ENCODE measurements at regions not wholly inside any gene's neighbourhood (a gene's known extent, or its start where the extent isn't known, plus 50 kb on each side); places are given as distances from the start of the nearest gene placed in this dataset.
"Not testable (repeated sequence)": the region's sequence is repeated elsewhere in the genome, so short reads cannot be mapped to it uniquely, and the experiment has no call there.

GRCh38 chr1:90262286-90262685, 267.4 kb downstream of the ZNF326 start:
- Mint-ChIP-seq H3K36me3 (ENCODE audit: low read depth) (no peaks in the 10 kb centered on the region), H3K4me1 (no peaks in the 10 kb centered on the region), H3K27ac (no peak overlapping the region), H3K4me3 (no peak overlapping the region), H3K9me3 (no peaks in the 10 kb centered on the region), H3K27me3 (peaks cover 6% of the 10 kb centered on the region)
- CTCF ChIA-PET, result interaction anchor here (1.0 kb wide), 1 partner anchor 20 kb away, joined by 3 read pairs; no protein-coding TSS in a partner anchor
- POLR2A ChIA-PET, result no interaction called here
- DNase-seq, result no peak

DNA sequence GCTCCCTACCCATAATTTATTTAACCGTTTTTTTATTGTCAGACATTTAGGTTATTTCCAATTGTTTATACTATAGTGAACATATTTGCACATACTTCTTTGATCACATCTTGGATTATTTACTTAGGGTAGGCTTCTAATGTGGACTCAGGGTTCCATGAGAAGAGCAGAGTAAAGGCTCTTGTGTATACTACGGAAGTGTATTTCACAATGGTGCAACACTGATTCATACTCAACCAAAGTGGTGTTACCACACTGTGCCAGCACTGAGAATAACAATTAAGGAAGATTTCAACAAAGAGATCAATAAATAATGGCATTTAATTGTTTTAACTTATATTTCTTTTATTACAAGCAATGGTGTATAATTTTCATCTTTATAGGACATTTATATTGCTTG, 251.2 kb downstream of the ZNF326 start:
- H3K36me3 Mint-ChIP-seq (ENCODE audit: low read depth), result no peaks in the 10 kb centered on the region
- H3K4me3 Mint-ChIP-seq, result no peak overlapping the region
- H3K9me3 Mint-ChIP-seq, result no peaks in the 10 kb centered on the region
- H3K27me3 Mint-ChIP-seq, result no peaks in the 10 kb centered on the region
- DNase-seq, result no peak
- no peaks in the 10 kb centered on the region for H3K4me1 Mint-ChIP-seq
- CTCF ChIA-PET, result interaction anchor here (1.8 kb wide), 1 partner anchor 9 kb away, joined by 5 read pairs; no protein-coding TSS in a partner anchor
- POLR2A ChIA-PET, result no interaction called here
- H3K27ac Mint-ChIP-seq, result no peak overlapping the region

DNA sequence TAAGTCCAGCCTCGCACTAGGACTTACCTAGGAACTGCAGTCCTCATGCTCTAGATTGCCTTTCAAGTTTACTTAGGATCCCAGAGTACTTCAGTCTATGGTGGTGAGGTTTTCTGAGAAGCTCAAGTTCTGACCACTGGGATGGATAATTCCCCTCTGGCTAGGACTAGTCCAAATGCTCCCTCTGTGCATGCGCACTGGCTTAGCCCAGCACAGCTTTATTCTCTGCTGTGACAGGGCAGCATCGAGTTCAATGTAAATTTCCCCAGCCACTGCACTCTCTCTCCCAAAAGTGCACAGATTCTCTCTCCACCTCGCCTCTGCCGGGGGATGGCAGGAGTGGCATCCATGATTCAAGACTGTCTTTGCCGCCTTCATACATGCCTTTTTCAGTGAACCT, 241.6 kb downstream of the ZNF326 start:
- H3K27me3 Mint-ChIP-seq, result no peaks in the 10 kb centered on the region
- ChIA-PET CTCF (no interaction called here), POLR2A (no interaction called here)
- no peak overlapping the region for H3K27ac Mint-ChIP-seq
- no peaks in the 10 kb centered on the region for H3K36me3 Mint-ChIP-seq (ENCODE audit: low read depth)
- H3K9me3 Mint-ChIP-seq, result no peaks in the 10 kb centered on the region
- H3K4me3 Mint-ChIP-seq, result no peak overlapping the region
- no peak for DNase-seq
- no peaks in the 10 kb centered on the region for H3K4me1 Mint-ChIP-seq

GRCh38 chr1:90223401-90223800, 228.5 kb downstream of the ZNF326 start:
- Mint-ChIP-seq H3K27ac (no peak overlapping the region), H3K36me3 (ENCODE audit: low read depth) (no peaks in the 10 kb centered on the region), H3K4me1 (no peaks in the 10 kb centered on the region), H3K9me3 (peaks cover 7% of the 10 kb centered on the region), H3K27me3 (peaks cover 7% of the 10 kb centered on the region), H3K4me3 (no peak overlapping the region)
- ChIA-PET POLR2A (no interaction called here), CTCF (no interaction called here)
- no peak for DNase-seq

GRCh38 chr1:90220941-90221693, 226.2 kb downstream of the ZNF326 start:
- no peak for DNase-seq
- Mint-ChIP-seq H3K4me3 (no peak overlapping the region), H3K4me1 (no peaks in the 10 kb centered on the region), H3K27me3 (peaks cover 2% of the 10 kb centered on the region), H3K27ac (no peak overlapping the region), H3K36me3 (ENCODE audit: low read depth) (no peaks in the 10 kb centered on the region), H3K9me3 (no peaks in the 10 kb centered on the region)
- CTCF ChIA-PET, result no interaction called here
- POLR2A ChIA-PET, result no interaction called here

DNA sequence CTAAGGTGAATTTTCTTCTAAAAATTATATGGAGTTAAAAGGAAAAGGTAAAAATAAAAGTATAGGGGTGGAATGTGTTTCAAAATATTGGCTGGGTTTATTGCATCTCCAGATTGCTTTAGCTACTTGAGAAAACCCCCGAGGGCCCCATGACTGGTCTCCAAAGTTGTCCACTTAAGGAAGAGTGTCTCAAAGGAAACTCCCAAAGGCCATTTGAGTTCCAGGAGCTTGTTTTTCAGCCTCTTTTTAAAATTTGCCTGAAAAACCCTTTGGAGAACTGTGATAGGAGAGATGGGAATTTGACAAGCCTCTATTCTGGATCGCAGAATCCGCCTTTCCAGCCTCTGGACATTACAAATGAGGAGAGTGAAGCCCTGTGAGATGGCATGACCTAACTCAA, 225.6 kb downstream of the ZNF326 start:
- Mint-ChIP-seq H3K4me1 (no peaks in the 10 kb centered on the region), H3K9me3 (no peaks in the 10 kb centered on the region), H3K27ac (no peak overlapping the region), H3K4me3 (no peak overlapping the region), H3K27me3 (peaks cover 2% of the 10 kb centered on the region), H3K36me3 (ENCODE audit: low read depth) (no peaks in the 10 kb centered on the region)
- ChIA-PET CTCF (no interaction called here), POLR2A (no interaction called here)
- DNase-seq, result no peak

- POLR2A ChIA-PET; H3K4me3 Mint-ChIP-seq; DNase-seq; H3K27me3 Mint-ChIP-seq; H3K9me3 Mint-ChIP-seq; H3K4me1 Mint-ChIP-seq; H3K27ac Mint-ChIP-seq; CTCF ChIA-PET; H3K36me3 Mint-ChIP-seq (ENCODE audit: low read depth): not testable (repeated sequence)
Measured at GRCh38 chr1:90219166-90219871, 224.4 kb downstream of the ZNF326 start.

DNA sequence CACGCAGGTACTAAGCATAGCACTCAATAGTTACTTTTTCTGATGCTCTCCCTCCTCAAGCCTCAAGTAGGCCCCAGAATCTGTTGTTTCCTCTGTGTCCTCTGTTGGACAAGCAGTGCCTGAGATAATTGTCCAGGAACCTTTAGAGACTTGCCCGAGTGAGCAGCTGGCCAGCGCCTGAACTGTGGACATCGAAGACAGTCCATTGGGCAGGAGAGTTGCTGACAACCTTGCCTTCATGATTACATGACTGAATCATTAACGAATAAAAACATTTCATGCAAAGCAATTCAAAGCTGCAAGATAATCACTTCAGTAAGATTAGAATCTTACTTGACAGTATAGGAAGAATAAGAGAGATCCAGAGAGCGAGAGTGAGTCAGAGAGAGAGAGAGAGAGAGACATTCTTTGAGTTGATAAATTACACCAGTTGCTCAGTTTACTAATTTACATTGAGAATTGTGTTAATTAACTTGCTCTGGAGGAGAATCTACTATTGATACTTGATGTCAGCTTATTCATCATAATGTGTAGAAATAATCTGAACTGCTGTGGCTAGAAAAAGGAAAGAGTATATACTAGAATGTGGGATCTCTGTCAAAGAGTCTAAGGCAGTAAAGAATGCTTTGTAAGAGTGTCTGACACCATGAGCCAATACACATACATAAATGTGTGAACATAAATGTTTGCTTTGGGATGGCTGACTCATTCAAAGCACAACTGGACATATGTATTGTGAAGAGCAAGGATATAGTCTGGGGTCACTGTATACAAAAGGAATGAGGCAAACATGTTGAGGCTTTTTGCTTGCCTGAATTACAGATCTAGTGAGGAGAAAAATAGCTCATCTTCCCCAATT, 216.0 kb downstream of the ZNF326 start:
- Mint-ChIP-seq H3K4me3 (no peak overlapping the region), H3K36me3 (ENCODE audit: low read depth) (no peaks in the 10 kb centered on the region), H3K4me1 (no peaks in the 10 kb centered on the region), H3K27me3 (no peaks in the 10 kb centered on the region), H3K27ac (no peak overlapping the region), H3K9me3 (no peaks in the 10 kb centered on the region)
- ChIA-PET CTCF (no interaction called here), POLR2A (no interaction called here)
- no peak for DNase-seq

DNA sequence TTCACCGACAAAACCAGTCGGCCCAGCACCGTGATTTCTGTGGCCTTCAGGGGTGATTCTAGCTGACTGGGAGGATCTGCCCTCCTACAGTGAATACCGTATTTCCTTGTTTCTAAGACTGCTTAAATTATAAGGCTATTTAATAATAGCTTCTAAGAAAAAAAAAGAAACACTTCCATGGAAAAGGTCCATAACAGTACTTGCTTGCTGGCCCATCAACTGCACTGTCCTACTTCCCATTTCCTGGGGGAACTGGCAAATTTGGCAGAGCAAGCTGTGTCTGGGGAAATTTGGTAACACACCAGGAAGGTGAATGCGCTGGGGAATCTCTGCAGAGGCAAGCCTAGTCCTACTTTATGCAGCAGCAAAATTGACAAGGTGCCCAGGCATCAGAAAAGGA, 214.0 kb downstream of the ZNF326 start:
- CTCF ChIA-PET, result no interaction called here
- POLR2A ChIA-PET, result no interaction called here
- H3K27ac Mint-ChIP-seq, result no peak overlapping the region
- H3K4me1 Mint-ChIP-seq, result no peaks in the 10 kb centered on the region
- H3K27me3 Mint-ChIP-seq, result no peaks in the 10 kb centered on the region
- no peak overlapping the region for H3K4me3 Mint-ChIP-seq
- no peaks in the 10 kb centered on the region for H3K9me3 Mint-ChIP-seq
- no peaks in the 10 kb centered on the region for H3K36me3 Mint-ChIP-seq (ENCODE audit: low read depth)
- DNase-seq, result no peak

DNA sequence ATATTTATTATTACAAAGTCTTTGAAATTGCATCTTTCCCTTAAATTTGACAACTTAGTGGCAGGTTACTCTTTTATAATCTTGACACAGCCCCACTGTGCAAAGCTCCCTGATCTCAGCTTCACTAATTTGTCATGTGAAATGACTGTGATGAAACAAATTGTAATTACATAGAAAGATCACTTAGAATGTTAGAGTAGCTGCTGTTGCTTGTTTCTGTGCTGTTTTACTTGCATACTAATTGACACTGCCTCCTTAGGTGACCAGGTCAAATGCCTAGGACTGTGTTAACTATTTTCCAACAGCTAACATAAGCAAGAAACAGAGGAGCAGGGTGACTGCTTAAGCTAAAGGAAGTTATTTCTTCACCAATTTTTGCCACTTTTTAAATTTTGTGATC, 211.3 kb downstream of the ZNF326 start:
- Mint-ChIP-seq H3K4me1 (no peaks in the 10 kb centered on the region), H3K4me3 (no peak overlapping the region), H3K9me3 (no peaks in the 10 kb centered on the region), H3K36me3 (ENCODE audit: low read depth) (no peaks in the 10 kb centered on the region), H3K27me3 (no peaks in the 10 kb centered on the region), H3K27ac (no peak overlapping the region)
- CTCF ChIA-PET, result no interaction called here
- POLR2A ChIA-PET, result no interaction called here
- no peak for DNase-seq

GRCh38 chr1:90204780-90205179, 209.9 kb downstream of the ZNF326 start:
- Mint-ChIP-seq H3K27ac (no peak overlapping the region), H3K27me3 (no peaks in the 10 kb centered on the region), H3K4me1 (no peaks in the 10 kb centered on the region), H3K36me3 (ENCODE audit: low read depth) (no peaks in the 10 kb centered on the region), H3K9me3 (no peaks in the 10 kb centered on the region), H3K4me3 (no peak overlapping the region)
- DNase-seq, result no peak
- ChIA-PET CTCF (no interaction called here), POLR2A (no interaction called here)

DNA sequence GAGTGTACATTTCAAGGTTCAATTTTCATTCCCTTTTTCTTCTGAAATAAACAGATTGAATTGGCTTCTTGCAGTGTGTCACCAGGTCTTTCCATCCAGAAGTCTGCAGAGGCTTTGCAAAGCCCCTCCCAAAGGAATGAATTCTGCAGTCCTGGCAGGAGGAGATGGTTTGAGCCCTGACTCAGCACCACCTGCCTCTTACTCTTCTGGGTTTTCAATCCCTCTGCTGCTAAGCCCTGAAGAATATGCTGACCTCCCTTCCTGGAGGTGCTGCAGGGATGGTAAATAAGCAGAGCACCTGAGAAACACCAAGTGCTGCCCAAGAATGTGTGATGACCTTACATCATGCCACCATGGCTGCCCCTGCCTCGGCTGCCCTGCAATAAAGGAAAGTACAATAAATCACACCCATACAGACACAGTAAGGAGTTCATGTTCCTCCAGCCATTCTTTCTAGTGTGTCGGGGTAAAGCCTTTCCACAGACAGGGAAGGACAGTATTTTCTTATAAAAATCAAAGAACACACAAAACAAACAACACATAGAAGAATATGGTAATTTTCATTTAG, 209.2 kb downstream of the ZNF326 start:
- POLR2A ChIA-PET, result no interaction called here
- no peak overlapping the region for H3K27ac Mint-ChIP-seq
- H3K27me3 Mint-ChIP-seq, result no peaks in the 10 kb centered on the region
- H3K4me1 Mint-ChIP-seq, result no peaks in the 10 kb centered on the region
- H3K36me3 Mint-ChIP-seq (ENCODE audit: low read depth), result no peaks in the 10 kb centered on the region
- H3K4me3 Mint-ChIP-seq, result no peak overlapping the region
- no peak for DNase-seq
- no peaks in the 10 kb centered on the region for H3K9me3 Mint-ChIP-seq
- CTCF ChIA-PET, result no interaction called here
